ENCODE measurements at regions not wholly inside any gene's neighbourhood (a gene's known extent, or its start where the extent isn't known, plus 50 kb on each side); places are given as distances from the start of the nearest gene placed in this dataset.

GRCh38 chr9:2970864-2971263 lies 127.0 kb upstream of the PUM3 start (continued):
- TF ChIP-seq CHD7 (IDR thresholded peaks at IDR 0.05; ENCODE audit: insufficient replicate concordance, low read length) (no peak), NANOG (IDR thresholded peaks at IDR 0.05; ENCODE audit: insufficient read depth, low read depth, low read length, poor library complexity, severe bottlenecking) (no peak), CTBP2 (IDR thresholded peaks at IDR 0.05; ENCODE audit: borderline replicate concordance, insufficient read depth, insufficient read length, low read length) (no peak), BACH1 (IDR thresholded peaks at IDR 0.05; ENCODE audit: low read length) (no peak), ZNF274 (IDR thresholded peaks at IDR 0.05; ENCODE audit: borderline replicate concordance, extremely low read depth, low read length) (no peak)
